Esophagus muscularis mucosa (tissue), 4 donors: ENCODE measurements at regions not wholly inside any gene's neighbourhood (a gene's known extent, or its start where the extent isn't known, plus 50 kb on each side); places are given as distances from the start of the nearest gene placed in this dataset.
A peak's percentile ranks its signal among the peaks of the same experiment; 100 is the strongest.

Experiments
- DNase-seq: peaks from one replicate; pipeline ENCODE4 v3.0.0-alpha.2; 2017; ENCODE audit errors: extremely low spot score
- H3K27ac ChIP-seq, 4 donors: fragments of 200-600 bp; sonication (generic); replicated peaks in 1 of 4; 1 replicate in 3 of 4; 2 replicates in 1 of 4; pipeline ENCODE4 v1.5.1; 2016 to 2019; ENCODE audit warnings: mild to moderate bottlenecking in 1 of 4
- H3K27me3 ChIP-seq, 4 donors: fragments of 200-600 bp; sonication (generic); one replicate each; pipeline versions ENCODE4 v1.5.1 to v1.6.0; 2016 to 2019
- H3K36me3 ChIP-seq, 4 donors: fragments of 200-600 bp; sonication (generic); one replicate each; pipeline ENCODE4 v1.5.1; 2016 to 2019
- H3K4me1 ChIP-seq, 4 donors: fragments of 200-600 bp; sonication (generic); one replicate each; pipeline ENCODE4 v1.5.1; 2016 to 2019
- H3K4me3 ChIP-seq, 4 donors: fragments of 200-600 bp; sonication (generic); 1 replicate in 2 of 4; 2 replicates in 2 of 4; pipeline ENCODE4 v1.5.1; 2016 to 2019; ENCODE audit warnings: mild to moderate bottlenecking in 4 of 4, moderate library complexity in 1 of 4
- H3K9me3 ChIP-seq, 4 donors: fragments of 200-600 bp; sonication (generic); 1 replicate in 3 of 4; 2 replicates in 1 of 4; pipeline ENCODE4 v1.5.1; 2016 to 2019
- CTCF ChIP-seq, 3 experiments: fragments of 200-600 bp in 2 of 3; fragments of 450-650 bp in 1 of 3; sonication (generic) in 2 of 3; IDR thresholded peaks; one replicate each; pipeline ENCODE4 v1.5.1; 2017 to 2019; ENCODE audit warnings: antibody characterized with exemption in 3 of 3, mild to moderate bottlenecking in 2 of 3, moderate library complexity in 1 of 3
- EP300 ChIP-seq: sonication (generic); formaldehyde crosslinking; IDR thresholded peaks from one replicate; pipeline ENCODE4 v1.6.1; 2017; ENCODE audit warnings: antibody characterized with exemption
- POLR2A ChIP-seq: fragments of 450-650 bp; IDR thresholded peaks from one replicate; pipeline ENCODE4 v1.6.1; 2017; ENCODE audit warnings: antibody characterized with exemption, moderate library complexity, mild to moderate bottlenecking, low read depth
- POLR2AphosphoS5 ChIP-seq, 2 donors: sonication (generic); formaldehyde crosslinking; IDR thresholded peaks; one replicate each; pipeline ENCODE4 v1.6.1; 2017; ENCODE audit warnings: antibody characterized with exemption in 2 of 2
- WGBS: methylation state at CpG from one replicate; pipeline ENCODE4 v1.1.5; 2018; 5-methylcytosine and 5-hydroxymethylcytosine counted together
- intact Hi-C: fragments of 100-400 bp; cut with DNase I; formaldehyde crosslinking; loops from one replicate; pipeline ENCODE4 v1.15.1; 2023

- TF ChIP-seq POLR2AphosphoS5 (IDR thresholded peaks at IDR 0.05) (no peak), EP300 (no peak), CTCF (IDR thresholded peaks at IDR 0.05) (no peak), POLR2A (no peak)
- Histone ChIP-seq H3K9me3 (peaks cover 0 to 20% (median 13%) of the 10 kb centered on the region in 4 donors), H3K4me1 (peaks cover 0 to 16% (median 12%) of the 10 kb centered on the region in 4 donors), H3K36me3 (no peaks in the 10 kb centered on the region), H3K4me3 (no peak overlapping the region), H3K27ac (no peak overlapping the region), H3K27me3 (no peaks in the 10 kb centered on the region)
- no peak for DNase-seq
- intact Hi-C loops: no loop called here
- 69% methylated on average over 1 of the region's 1 CpG for WGBS
Measured at GRCh38 chr1:239507826-239508225, 121.5 kb downstream of the CHRM3 start.

DNA sequence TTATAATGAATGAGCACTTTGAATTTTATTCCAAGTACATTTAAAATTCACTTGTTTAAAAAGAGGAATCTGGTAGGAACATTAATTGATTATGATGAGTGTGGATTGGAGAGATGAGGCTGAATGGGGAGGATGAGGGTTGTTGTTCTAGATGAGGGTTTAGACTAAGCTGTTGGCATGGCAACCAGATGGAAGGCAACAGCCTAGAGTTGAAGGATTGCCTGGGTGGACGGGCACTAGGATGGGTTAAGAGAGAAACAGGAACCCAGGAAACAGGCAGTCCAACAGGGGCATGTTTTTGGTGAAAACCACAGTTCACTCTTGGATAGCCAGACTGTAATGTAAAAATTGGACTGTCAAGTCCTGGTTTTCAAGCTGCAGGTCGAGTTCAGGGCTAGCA lies 125.5 kb downstream of the CHRM3 start:
- Histone ChIP-seq H3K4me3 (no peak overlapping the region), H3K9me3 (no peaks in the 10 kb centered on the region), H3K36me3 (no peaks in the 10 kb centered on the region), H3K4me1 (peaks cover 0 to 31% (median 23%) of the 10 kb centered on the region in 4 donors), H3K27ac (peak overlapping the region in 3 of 4 donors; percentile 13 to 28 (median 16)), H3K27me3 (no peaks in the 10 kb centered on the region)
- 75% methylated on average over 2 of the region's 2 CpGs for WGBS
- DNase-seq: no peak
- TF ChIP-seq EP300: no peak
- no peak for TF ChIP-seq POLR2A
- TF ChIP-seq POLR2AphosphoS5 (IDR thresholded peaks at IDR 0.05): no peak
- TF ChIP-seq CTCF (IDR thresholded peaks at IDR 0.05): no peak
- intact Hi-C loops: no loop called here

DNA sequence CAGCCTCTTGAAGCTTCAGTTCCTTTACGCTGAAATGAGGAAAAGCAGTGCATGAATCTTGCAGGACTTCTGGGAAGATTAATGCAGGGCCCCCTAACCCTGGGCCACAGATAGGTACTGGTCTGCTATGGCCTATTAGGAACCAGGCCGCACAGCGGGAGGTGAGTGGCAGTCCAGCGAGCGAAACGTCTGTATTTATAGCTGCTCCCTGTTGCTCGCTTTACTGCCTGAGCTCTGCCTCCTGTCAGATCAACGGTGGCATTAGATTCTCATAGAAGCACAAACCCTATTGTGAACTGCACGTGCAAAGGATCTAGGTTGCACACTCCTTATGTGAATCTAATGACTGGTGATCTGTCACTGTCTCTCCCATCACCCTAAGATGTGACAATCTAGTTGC lies 130.2 kb downstream of the CHRM3 start:
- Histone ChIP-seq H3K4me3 (no peak overlapping the region), H3K4me1 (peaks cover 0 to 27% (median 18%) of the 10 kb centered on the region in 4 donors), H3K27me3 (no peaks in the 10 kb centered on the region), H3K9me3 (no peaks in the 10 kb centered on the region), H3K27ac (no peak overlapping the region), H3K36me3 (no peaks in the 10 kb centered on the region)
- no peak for TF ChIP-seq CTCF (IDR thresholded peaks at IDR 0.05)
- TF ChIP-seq EP300: no peak
- no peak for TF ChIP-seq POLR2AphosphoS5 (IDR thresholded peaks at IDR 0.05)
- TF ChIP-seq POLR2A: no peak
- DNase-seq: no peak
- WGBS: 92% methylated on average over 2 of the region's 9 CpGs
- intact Hi-C loops: no loop called here

- TF ChIP-seq EP300: no peak
- TF ChIP-seq POLR2AphosphoS5 (IDR thresholded peaks at IDR 0.05): no peak
- no peak for TF ChIP-seq CTCF (IDR thresholded peaks at IDR 0.05)
- no peak for TF ChIP-seq POLR2A
- WGBS: 88% methylated on average over 4 of the region's 4 CpGs
- Histone ChIP-seq H3K36me3 (no peaks in the 10 kb centered on the region), H3K4me3 (no peak overlapping the region), H3K27ac (peak overlapping the region in 1 of 4 donors; percentile 23), H3K27me3 (no peaks in the 10 kb centered on the region), H3K9me3 (no peaks in the 10 kb centered on the region), H3K4me1 (peaks cover 0 to 33% (median 30%) of the 10 kb centered on the region in 4 donors)
- DNase-seq: no peak
- intact Hi-C loops: loop anchor here (10.0 kb wide), 1 partner anchor 132 kb away; no protein-coding TSS in a partner anchor
Measured at GRCh38 chr1:239526391-239526790, 140.0 kb downstream of the CHRM3 start.

GRCh38 chr1:239527051-239527693 lies 140.8 kb downstream of the CHRM3 start:
- Histone ChIP-seq H3K27ac (peak overlapping the region in 3 of 4 donors; percentile 34 to 52 (median 37)), H3K36me3 (no peaks in the 10 kb centered on the region), H3K4me3 (no peak overlapping the region), H3K27me3 (no peaks in the 10 kb centered on the region), H3K4me1 (peaks cover 0 to 31% (median 30%) of the 10 kb centered on the region in 4 donors), H3K9me3 (no peaks in the 10 kb centered on the region)
- TF ChIP-seq POLR2A: no peak
- no peak for TF ChIP-seq EP300
- TF ChIP-seq POLR2AphosphoS5 (IDR thresholded peaks at IDR 0.05): no peak
- no peak for TF ChIP-seq CTCF (IDR thresholded peaks at IDR 0.05)
- intact Hi-C loops: loop anchor here (10.0 kb wide), 1 partner anchor 132 kb away; no protein-coding TSS in a partner anchor
- 67% methylated on average over 3 of the region's 3 CpGs for WGBS
- DNase-seq: no peak
